ENCODE measurements at regions not wholly inside any gene's neighbourhood (a gene's known extent, or its start where the extent isn't known, plus 50 kb on each side); places are given as distances from the start of the nearest gene placed in this dataset.

DNA sequence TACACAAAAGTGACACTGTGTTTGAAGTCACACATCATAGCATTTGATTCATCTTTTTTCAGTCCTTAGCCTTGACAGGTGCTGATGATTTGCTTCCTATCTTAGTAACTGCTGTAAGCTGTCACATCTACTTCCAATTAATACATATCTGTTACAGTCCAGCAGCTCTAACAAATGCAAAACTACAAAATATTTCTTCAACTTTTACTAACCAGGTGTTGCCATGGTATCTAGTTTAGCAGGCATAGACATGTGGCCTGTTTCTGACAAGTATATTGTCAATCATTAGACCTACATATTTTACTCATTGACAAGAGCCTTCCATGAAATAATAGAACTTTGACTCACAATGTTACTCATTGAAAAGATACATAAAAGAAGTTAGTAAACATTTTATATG, 1159.7 kb downstream of the GRIK2 start:
- TF ChIP-seq POLR2A (IDR thresholded peaks at IDR 0.05): no peak
- TF ChIP-seq, protein P1, sequence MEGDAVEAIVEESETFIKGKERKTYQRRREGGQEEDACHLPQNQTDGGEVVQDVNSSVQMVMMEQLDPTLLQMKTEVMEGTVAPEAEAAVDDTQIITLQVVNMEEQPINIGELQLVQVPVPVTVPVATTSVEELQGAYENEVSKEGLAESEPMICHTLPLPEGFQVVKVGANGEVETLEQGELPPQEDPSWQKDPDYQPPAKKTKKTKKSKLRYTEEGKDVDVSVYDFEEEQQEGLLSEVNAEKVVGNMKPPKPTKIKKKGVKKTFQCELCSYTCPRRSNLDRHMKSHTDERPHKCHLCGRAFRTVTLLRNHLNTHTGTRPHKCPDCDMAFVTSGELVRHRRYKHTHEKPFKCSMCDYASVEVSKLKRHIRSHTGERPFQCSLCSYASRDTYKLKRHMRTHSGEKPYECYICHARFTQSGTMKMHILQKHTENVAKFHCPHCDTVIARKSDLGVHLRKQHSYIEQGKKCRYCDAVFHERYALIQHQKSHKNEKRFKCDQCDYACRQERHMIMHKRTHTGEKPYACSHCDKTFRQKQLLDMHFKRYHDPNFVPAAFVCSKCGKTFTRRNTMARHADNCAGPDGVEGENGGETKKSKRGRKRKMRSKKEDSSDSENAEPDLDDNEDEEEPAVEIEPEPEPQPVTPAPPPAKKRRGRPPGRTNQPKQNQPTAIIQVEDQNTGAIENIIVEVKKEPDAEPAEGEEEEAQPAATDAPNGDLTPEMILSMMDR (IDR thresholded peaks at IDR 0.05): no peak
